H9 (cell line): ENCODE measurements at regions not wholly inside any gene's neighbourhood (a gene's known extent, or its start where the extent isn't known, plus 50 kb on each side); places are given as distances from the start of the nearest gene placed in this dataset.

Experiments
- DNase-seq: peaks from one replicate; pipeline ENCODE4 v3.0.0-alpha.2; 2017
- H2AFZ ChIP-seq: one replicate; pipeline ENCODE4 v1.6.1; 2013; ENCODE audit warnings: mild to moderate bottlenecking, low read length, control low read depth, moderate library complexity
- H2AK5ac ChIP-seq: 2 replicates; pipeline ENCODE4 v1.6.1; 2013; ENCODE audit warnings: low read length, control low read depth, mixed read lengths; ENCODE audit not compliant: insufficient read length
- H2BK120ac ChIP-seq: one replicate; pipeline ENCODE4 v1.6.1; 2013; ENCODE audit warnings: low read depth, mild to moderate bottlenecking, low read length, control low read depth, inconsistent platforms; ENCODE audit not compliant: poor library complexity, severe bottlenecking
- H2BK12ac ChIP-seq: 2 replicates; pipeline ENCODE4 v1.6.1; 2013; ENCODE audit warnings: low read length, control low read depth, mixed read lengths, low read depth; ENCODE audit not compliant: insufficient read length
- H2BK15ac ChIP-seq: 2 replicates; pipeline ENCODE4 v1.6.1; 2013; ENCODE audit warnings: low read depth, low read length, control low read depth
- H2BK20ac ChIP-seq: one replicate; pipeline ENCODE4 v1.6.1; 2013; ENCODE audit warnings: low read depth, mild to moderate bottlenecking, low read length, control low read depth, inconsistent platforms; ENCODE audit not compliant: poor library complexity, severe bottlenecking
- H2BK5ac ChIP-seq: 2 replicates; pipeline ENCODE4 v1.6.1; 2013; ENCODE audit warnings: low read length, control low read depth, mixed read lengths; ENCODE audit not compliant: insufficient read length
- H3K14ac ChIP-seq: 2 replicates; pipeline ENCODE4 v1.6.1; 2013; ENCODE audit warnings: low read length, control low read depth; ENCODE audit not compliant: insufficient read depth
- H3K18ac ChIP-seq: 2 replicates; pipeline ENCODE4 v1.6.1; 2013; ENCODE audit warnings: low read depth, mild to moderate bottlenecking, mixed read lengths, low read length, control low read depth; ENCODE audit not compliant: insufficient read length
- H3K23ac ChIP-seq: 2 replicates; pipeline ENCODE4 v1.6.1; 2013; ENCODE audit warnings: low read length, control low read depth, mixed read lengths, low read depth; ENCODE audit not compliant: insufficient read length
- H3K23me2 ChIP-seq: 2 replicates; pipeline ENCODE4 v1.6.1; 2013; ENCODE audit warnings: low read depth, mild to moderate bottlenecking, mixed read lengths, low read length, control low read depth; ENCODE audit not compliant: insufficient read length, poor library complexity, severe bottlenecking
- H3K27ac ChIP-seq: 2 replicates; pipeline ENCODE4 v1.5.1; 2013; ENCODE audit warnings: low read length, control low read depth, mixed read lengths, low read depth; ENCODE audit not compliant: insufficient read length
- H3K27me3 ChIP-seq: 2 replicates; pipeline ENCODE4 v1.6.1; 2013; ENCODE audit warnings: low read length, control low read depth, inconsistent platforms; ENCODE audit not compliant: insufficient read depth
- H3K4ac ChIP-seq: 2 replicates; pipeline ENCODE4 v1.6.1; 2013; ENCODE audit warnings: low read depth, mild to moderate bottlenecking, control low read depth, inconsistent platforms, low read length, moderate library complexity
- H3K4me1 ChIP-seq: 2 replicates; pipeline ENCODE4 v1.6.1; 2013; ENCODE audit warnings: low read length, control low read depth, inconsistent platforms; ENCODE audit not compliant: insufficient read depth
- H3K4me2 ChIP-seq: 2 replicates; pipeline ENCODE4 v1.6.1; 2013; ENCODE audit warnings: low read length, control low read depth, mixed read lengths; ENCODE audit not compliant: insufficient read length, insufficient read depth
- H3K56ac ChIP-seq: 2 replicates; pipeline ENCODE4 v1.6.1; 2013; ENCODE audit warnings: low read depth, mild to moderate bottlenecking, mixed read lengths, low read length, control low read depth; ENCODE audit not compliant: insufficient read length
- H3K79me1 ChIP-seq: 2 replicates; pipeline ENCODE4 v1.6.1; 2013; ENCODE audit warnings: low read depth, mild to moderate bottlenecking, moderate library complexity, low read length, control low read depth, inconsistent platforms; ENCODE audit not compliant: insufficient read depth, poor library complexity, severe bottlenecking
- H3K79me2 ChIP-seq: 2 replicates; pipeline ENCODE4 v1.6.1; 2013; ENCODE audit warnings: low read length, control low read depth, inconsistent platforms; ENCODE audit not compliant: insufficient read depth
- H3K9ac ChIP-seq: 2 replicates; pipeline ENCODE4 v1.6.1; 2013; ENCODE audit warnings: low read length, control low read depth, mixed read lengths; ENCODE audit not compliant: insufficient read length; ENCODE audit errors: extremely low read depth
- H3K9me3 ChIP-seq: one replicate; pipeline ENCODE4 v1.6.1; 2013; ENCODE audit warnings: low read depth, low read length, inconsistent platforms; ENCODE audit not compliant: control insufficient read depth
- H3T11ph ChIP-seq: one replicate; pipeline ENCODE4 v1.6.1; 2013; ENCODE audit warnings: mild to moderate bottlenecking, low read length, control low read depth, inconsistent platforms
- H4K20me1 ChIP-seq: one replicate; pipeline ENCODE4 v1.6.1; 2013; ENCODE audit not compliant: control insufficient read depth, insufficient read length, insufficient read depth
- H4K5ac ChIP-seq: 2 replicates; pipeline ENCODE4 v1.6.1; 2013; ENCODE audit warnings: low read depth, mild to moderate bottlenecking, mixed read lengths, low read length, control low read depth; ENCODE audit not compliant: insufficient read length
- H4K8ac ChIP-seq: replicated peaks from 2 replicates; pipeline ENCODE4 v1.6.1; 2013; ENCODE audit warnings: low read length, control low read depth, mixed read lengths, low read depth; ENCODE audit not compliant: insufficient read length
- H4K91ac ChIP-seq: 2 replicates; pipeline ENCODE4 v1.6.1; 2013; ENCODE audit warnings: low read depth, mild to moderate bottlenecking, moderate library complexity, mixed read lengths, low read length, control low read depth; ENCODE audit not compliant: insufficient read length
- H3K27ac Mint-ChIP-seq, 3 experiments: 2 replicates in 2 of 3; 3 replicates in 1 of 3; pipeline ENCODE4 v1.8.0; 2020 to 2021; ENCODE audit warnings: mixed read lengths in 3 of 3, mild to moderate bottlenecking in 1 of 3, moderate library complexity in 1 of 3
- H3K27me3 Mint-ChIP-seq: 2 replicates; pipeline ENCODE4 v1.8.0; 2021; ENCODE audit warnings: low read depth, mild to moderate bottlenecking, moderate library complexity, mixed read lengths
- H3K36me3 Mint-ChIP-seq, 3 experiments: 2 replicates in 2 of 3; 3 replicates in 1 of 3; pipeline ENCODE4 v1.8.0; 2020 to 2021; ENCODE audit warnings: low read depth in 3 of 3, mixed read lengths in 3 of 3; ENCODE audit not compliant: insufficient read depth in 1 of 3
- H3K4me1 Mint-ChIP-seq, 2 experiments: 2 replicates each; pipeline ENCODE4 v1.8.0; 2020; ENCODE audit warnings: mixed read lengths in 2 of 2
- H3K4me3 Mint-ChIP-seq, 2 experiments: 2 replicates in 1 of 2; 3 replicates in 1 of 2; pipeline ENCODE4 v1.8.0; 2020 to 2021; ENCODE audit warnings: mild to moderate bottlenecking in 2 of 2, mixed read lengths in 2 of 2, moderate library complexity in 1 of 2
- H3K9me3 Mint-ChIP-seq, 2 experiments: 2 replicates in 1 of 2; 3 replicates in 1 of 2; pipeline ENCODE4 v1.8.0; 2020; ENCODE audit warnings: mild to moderate bottlenecking in 2 of 2, mixed read lengths in 2 of 2, moderate library complexity in 1 of 2
- CTCF ChIP-seq: fragments of 200-600 bp; sonication (generic); conservative IDR thresholded peaks from 3 replicates; pipeline ENCODE4 v1.8.0; 2021; ENCODE audit warnings: antibody characterized with exemption, mild to moderate bottlenecking
- WGBS: extraction: QIAGEN DNeasy Blood & Tissue Kit; methylation state at CpG from one replicate; pipeline ENCODE4 v1.1.7; 2013; ENCODE audit warnings: missing lambda C conversion rate, low lambda C conversion rate, mixed read lengths; ENCODE audit not compliant: insufficient read length; ENCODE audit errors: extremely low coverage; 5-methylcytosine and 5-hydroxymethylcytosine counted together

DNA sequence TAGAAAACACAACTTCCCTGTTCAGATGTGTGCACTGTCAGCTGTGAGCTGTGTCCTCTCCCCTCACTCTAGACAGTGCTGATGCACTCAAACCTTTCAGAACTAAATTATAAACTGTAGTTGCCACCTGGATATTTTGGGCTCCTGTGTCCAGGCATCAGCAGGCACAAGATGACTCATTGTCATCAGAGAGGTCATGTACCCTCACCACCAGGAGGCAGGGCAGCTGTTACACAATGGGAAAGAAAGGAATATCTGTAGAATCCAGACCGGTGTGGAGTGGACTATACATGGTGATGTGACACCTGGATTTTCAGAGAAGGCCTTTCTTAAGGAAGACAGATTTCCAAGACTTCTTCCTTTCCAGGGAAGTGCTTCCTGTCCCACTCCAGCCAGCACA, 854.4 kb upstream of the AGA start:
- Histone ChIP-seq H3K23ac (no peak overlapping the region), H2AFZ (no peak overlapping the region), H4K5ac (no peak overlapping the region), H3K79me1 (no peaks in the 10 kb centered on the region), H3K27me3 (no peaks in the 10 kb centered on the region), H3K18ac (no peak overlapping the region), H2AK5ac (no peak overlapping the region), H4K20me1 (no peaks in the 10 kb centered on the region), H3K56ac (no peak overlapping the region), H3K4ac (no peak overlapping the region), H2BK15ac (no peak overlapping the region), H2BK20ac (no peak overlapping the region), H4K91ac (no peak overlapping the region), H3K9me3 (no peaks in the 10 kb centered on the region), H3K79me2 (no peaks in the 10 kb centered on the region), H2BK5ac (no peak overlapping the region), H3K9ac (no peak overlapping the region), H3K4me2 (no peak overlapping the region), H4K8ac (no peak overlapping the region), H3K4me1 (no peaks in the 10 kb centered on the region), H3T11ph (no peak overlapping the region), H2BK12ac (no peak overlapping the region), H2BK120ac (no peak overlapping the region), H3K14ac (no peak overlapping the region), H3K23me2 (no peaks in the 10 kb centered on the region), H3K27ac (no peak overlapping the region)
- H3K9me3 Mint-ChIP-seq: no peaks in the 10 kb centered on the region
- no peak for DNase-seq
- H3K27me3 Mint-ChIP-seq: no peaks in the 10 kb centered on the region
- WGBS: no CpG with 5 or more reads among the region's 1 CpG
- H3K36me3 Mint-ChIP-seq: no peaks in the 10 kb centered on the region
- no peak overlapping the region for H3K27ac Mint-ChIP-seq
- peaks cover 0 to 2% of the 10 kb centered on the region in 2 experiments; a peak in 1 of 4 replicates for H3K4me1 Mint-ChIP-seq
- peak; percentile 42; the same call in 2 of the 3 replicates for TF ChIP-seq CTCF
- H3K4me3 Mint-ChIP-seq: no peak overlapping the region
